BLaER1 treated with 17β-estradiol and CSF1 and Interleukin-3, amounts not matched to agents 10 nM and 100 nM (cell line): ENCODE measurements at regions not wholly inside any gene's neighbourhood (a gene's known extent, or its start where the extent isn't known, plus 50 kb on each side); places are given as distances from the start of the nearest gene placed in this dataset.
"Not testable (repeated sequence)": the region's sequence is repeated elsewhere in the genome, so short reads cannot be mapped to it uniquely, and the experiment has no call there.

Source experiments
- H3K27ac ChIP-seq, 11 experiments: shearing (Covaris generic); formaldehyde crosslinking; 2 replicates each; pipeline ENCODE4 v1.8.1; 2022
- H3K27me3 ChIP-seq, 11 experiments: shearing (Covaris generic); formaldehyde crosslinking; 2 replicates each; pipeline ENCODE4 v1.8.1; 2022
- H3K36me3 ChIP-seq, 11 experiments: shearing (Covaris generic); formaldehyde crosslinking; 2 replicates each; pipeline ENCODE4 v1.8.1; 2022
- H3K4me1 ChIP-seq, 10 experiments: shearing (Covaris generic); formaldehyde crosslinking; 2 replicates each; pipeline ENCODE4 v1.8.1; 2022
- H3K4me2 ChIP-seq, 11 experiments: shearing (Covaris generic); formaldehyde crosslinking; 2 replicates each; pipeline ENCODE4 v1.8.1; 2022
- H3K4me3 ChIP-seq, 10 experiments: shearing (Covaris generic); formaldehyde crosslinking; 2 replicates each; pipeline ENCODE4 v1.8.1; 2022
- H3K9ac ChIP-seq, 11 experiments: shearing (Covaris generic); formaldehyde crosslinking; 2 replicates each; pipeline ENCODE4 v1.8.1; 2022
- H3K9me3 ChIP-seq, 11 experiments: shearing (Covaris generic); formaldehyde crosslinking; replicated peaks in 1 of 11; 2 replicates each; pipeline ENCODE4 v1.8.1; 2022
- H4K20me1 ChIP-seq, 11 experiments: shearing (Covaris generic); formaldehyde crosslinking; 2 replicates each; pipeline ENCODE4 v1.8.1; 2022
- Cebpa-rat ChIP-seq, 11 experiments: shearing (Covaris generic); IDR thresholded peaks; 2 replicates each; pipeline ENCODE4 v1.8.1; 2022

- TF ChIP-seq Cebpa-rat (IDR thresholded peaks at IDR 0.05), result no peak
- Histone ChIP-seq H3K9me3 (no peaks in the 10 kb centered on the region), H3K27ac (no peak overlapping the region), H3K4me1 (peaks cover 0 to 17% (median 6%) of the 10 kb centered on the region in 10 experiments; a peak in 7 of 20 replicates), H3K4me3 (no peak overlapping the region), H4K20me1 (no peaks in the 10 kb centered on the region), H3K9ac (no peak overlapping the region), H3K4me2 (no peak overlapping the region), H3K27me3 (no peaks in the 10 kb centered on the region), H3K36me3 (no peaks in the 10 kb centered on the region)
Measured at GRCh38 chr11:134988495-134988894, 576.5 kb upstream of the B3GAT1 start.

- no peaks in the 10 kb centered on the region for H4K20me1 ChIP-seq
- no peak overlapping the region for H3K27ac ChIP-seq
- no peak overlapping the region for H3K4me3 ChIP-seq
- TF ChIP-seq Cebpa-rat (IDR thresholded peaks at IDR 0.05), result no peak
- no peaks in the 10 kb centered on the region for H3K36me3 ChIP-seq
- H3K4me2 ChIP-seq, result peak overlapping the region in 7 of 11 experiments; percentile 17 to 49 (median 25); a peak in 7 of 22 replicates
- no peaks in the 10 kb centered on the region for H3K27me3 ChIP-seq
- H3K9me3 ChIP-seq, result no peaks in the 10 kb centered on the region
- H3K4me1 ChIP-seq, result peaks cover 0 to 17% (median 6%) of the 10 kb centered on the region in 10 experiments; a peak in 7 of 20 replicates
- H3K9ac ChIP-seq, result no peak overlapping the region
Measured at GRCh38 chr11:134987822-134988221, 575.8 kb upstream of the B3GAT1 start.

- Histone ChIP-seq H3K27ac (no peak overlapping the region), H3K27me3 (no peaks in the 10 kb centered on the region), H3K4me1 (peaks cover 0 to 17% (median 6%) of the 10 kb centered on the region in 10 experiments; a peak in 7 of 20 replicates), H3K9ac (no peak overlapping the region), H3K9me3 (no peaks in the 10 kb centered on the region), H3K4me3 (no peak overlapping the region), H3K36me3 (no peaks in the 10 kb centered on the region), H3K4me2 (peak overlapping the region in 8 of 11 experiments; percentile 15 to 49 (median 25); a peak in 9 of 22 replicates), H4K20me1 (no peaks in the 10 kb centered on the region)
- no peak for TF ChIP-seq Cebpa-rat (IDR thresholded peaks at IDR 0.05)
Measured at GRCh38 chr11:134987223-134987768, 575.3 kb upstream of the B3GAT1 start.

- Histone ChIP-seq H3K4me1 (peaks cover 0 to 17% (median 7%) of the 10 kb centered on the region in 10 experiments; a peak in 10 of 20 replicates), H3K27ac (no peak overlapping the region), H3K4me3 (no peak overlapping the region), H3K27me3 (no peaks in the 10 kb centered on the region), H3K9me3 (no peaks in the 10 kb centered on the region), H3K4me2 (peak overlapping the region in 1 of 11 experiments; percentile 7; a peak in 1 of 22 replicates), H3K36me3 (no peaks in the 10 kb centered on the region), H4K20me1 (no peaks in the 10 kb centered on the region), H3K9ac (no peak overlapping the region)
- no peak for TF ChIP-seq Cebpa-rat (IDR thresholded peaks at IDR 0.05)
Measured at GRCh38 chr11:134984421-134984820, 572.4 kb upstream of the B3GAT1 start.

GRCh38 chr11:134982432-134982831 is 570.4 kb upstream of the B3GAT1 start:
- not testable (repeated sequence) for H3K4me2 ChIP-seq, H4K20me1 ChIP-seq, H3K4me3 ChIP-seq, H3K27me3 ChIP-seq, H3K27ac ChIP-seq, H3K9ac ChIP-seq, H3K36me3 ChIP-seq, H3K9me3 ChIP-seq
- peaks cover 0 to 19% (median 5%) of the 10 kb centered on the region in 10 experiments; a peak in 10 of 20 replicates for H3K4me1 ChIP-seq

GRCh38 chr11:134981835-134982234 is 569.8 kb upstream of the B3GAT1 start:
- Histone ChIP-seq H4K20me1 (no peaks in the 10 kb centered on the region), H3K9ac (no peak overlapping the region), H3K9me3 (no peaks in the 10 kb centered on the region), H3K4me2 (no peak overlapping the region), H3K4me1 (peaks cover 0 to 19% (median 0%) of the 10 kb centered on the region in 10 experiments; a peak in 5 of 20 replicates), H3K27ac (no peak overlapping the region), H3K27me3 (no peaks in the 10 kb centered on the region), H3K36me3 (no peaks in the 10 kb centered on the region), H3K4me3 (no peak overlapping the region)
- TF ChIP-seq Cebpa-rat (IDR thresholded peaks at IDR 0.05), result no peak

GRCh38 chr11:134980819-134981710 is 569.0 kb upstream of the B3GAT1 start:
- no peak for TF ChIP-seq Cebpa-rat (IDR thresholded peaks at IDR 0.05)
- no peak overlapping the region for H3K9ac ChIP-seq
- H3K4me3 ChIP-seq, result no peak overlapping the region
- H3K4me1 ChIP-seq, result peaks cover 0 to 19% (median 0%) of the 10 kb centered on the region in 10 experiments; a peak in 3 of 20 replicates
- no peaks in the 10 kb centered on the region for H4K20me1 ChIP-seq
- no peaks in the 10 kb centered on the region for H3K27me3 ChIP-seq
- no peak overlapping the region for H3K27ac ChIP-seq
- H3K36me3 ChIP-seq, result no peaks in the 10 kb centered on the region
- no peaks in the 10 kb centered on the region for H3K9me3 ChIP-seq
- H3K4me2 ChIP-seq, result peak overlapping the region in 1 of 11 experiments; percentile 45; a peak in 3 of 22 replicates

GRCh38 chr11:134979089-134979457 is 567.0 kb upstream of the B3GAT1 start:
- H3K27ac ChIP-seq, H4K20me1 ChIP-seq, H3K4me3 ChIP-seq, H3K9me3 ChIP-seq, H3K9ac ChIP-seq, H3K27me3 ChIP-seq, H3K36me3 ChIP-seq, H3K4me2 ChIP-seq: not testable (repeated sequence)
- H3K4me1 ChIP-seq, result peaks cover 0 to 19% (median 0%) of the 10 kb centered on the region in 10 experiments; a peak in 3 of 20 replicates

- H3K4me1 ChIP-seq, result peaks cover 0 to 19% (median 0%) of the 10 kb centered on the region in 10 experiments; a peak in 3 of 20 replicates
- no peak overlapping the region for H3K4me3 ChIP-seq
- no peak for TF ChIP-seq Cebpa-rat (IDR thresholded peaks at IDR 0.05)
- no peaks in the 10 kb centered on the region for H3K27me3 ChIP-seq
- H3K9ac ChIP-seq, result no peak overlapping the region
- H4K20me1 ChIP-seq, result no peaks in the 10 kb centered on the region
- H3K27ac ChIP-seq, result no peak overlapping the region
- no peaks in the 10 kb centered on the region for H3K9me3 ChIP-seq
- H3K36me3 ChIP-seq, result no peaks in the 10 kb centered on the region
- H3K4me2 ChIP-seq, result peak overlapping the region in 2 of 11 experiments; percentile 19 to 21; a peak in 1 of 22 replicates
Measured at GRCh38 chr11:134978388-134979088, 566.5 kb upstream of the B3GAT1 start.
